IMR-90 (cell line): ENCODE measurements at regions not wholly inside any gene's neighbourhood (a gene's known extent, or its start where the extent isn't known, plus 50 kb on each side); places are given as distances from the start of the nearest gene placed in this dataset.

ENCODE experiments used
- ATAC-seq: fragments of 200-7000 bp; cut with Tn5 transposase; 2 replicates; pipeline ENCODE4 v1.9.1; 2020; ENCODE audit warnings: low read depth, mild to moderate bottlenecking, moderate library complexity
- BruUV-seq: library from RNA; stranded (reverse); fragments of 400-500 nt; replicated peaks from 2 replicates; lab custom pipeline; 2021; lab: Mats Ljungman, UMichigan
- CTCF ChIA-PET: fragments of 300-600 bp; formaldehyde crosslinking; extraction: SDS; loops from one replicate; lab custom pipeline; 2021; ENCODE audit warnings: antibody characterized with exemption; lab: Yijun Ruan, JAX
- POLR2A ChIA-PET: fragments of 300-600 bp; sonication (Branson Sonifier 250); formaldehyde crosslinking; loops from one replicate; lab custom pipeline; 2022; ENCODE audit warnings: antibody characterized with exemption; ENCODE audit not compliant: unreplicated experiment; lab: Charles Lee
- DNase-seq: peaks from one replicate; pipeline ENCODE4 v3.0.0; 2013
- H2AFZ ChIP-seq: replicated peaks from 2 replicates; pipeline ENCODE3; 2013; ENCODE audit warnings: low read length, mild to moderate bottlenecking; ENCODE audit not compliant: poor library complexity
- H2AK5ac ChIP-seq: 2 replicates; pipeline ENCODE4 v1.6.1; 2013; ENCODE audit warnings: low read depth, low read length, inconsistent platforms
- H2AK9ac ChIP-seq: replicated peaks from 2 replicates; pipeline ENCODE3; 2013; ENCODE audit warnings: mild to moderate bottlenecking, low read depth, low read length, moderate library complexity; ENCODE audit not compliant: poor library complexity
- H2BK120ac ChIP-seq: 2 replicates; pipeline ENCODE4 v1.6.1; 2013; ENCODE audit warnings: low read depth, low read length, inconsistent platforms
- H2BK15ac ChIP-seq: 3 replicates; pipeline ENCODE4 v1.6.1; 2013; ENCODE audit warnings: low read depth, low read length, inconsistent platforms
- H2BK20ac ChIP-seq: 2 replicates; pipeline ENCODE4 v1.6.1; 2013; ENCODE audit warnings: low read depth, mild to moderate bottlenecking, inconsistent platforms, low read length, moderate library complexity
- H2BK5ac ChIP-seq: 2 replicates; pipeline ENCODE4 v1.6.1; 2013; ENCODE audit warnings: mild to moderate bottlenecking, low read depth, low read length, inconsistent platforms; ENCODE audit not compliant: poor library complexity, severe bottlenecking
- H3K14ac ChIP-seq: replicated peaks from 2 replicates; pipeline ENCODE4 v1.6.1; 2013; ENCODE audit warnings: low read depth, low read length, inconsistent platforms
- H3K18ac ChIP-seq: 2 replicates; pipeline ENCODE4 v1.6.1; 2013; ENCODE audit warnings: low read depth, low read length, control low read depth
- H3K23ac ChIP-seq: 2 replicates; pipeline ENCODE4 v1.6.1; 2013; ENCODE audit warnings: low read depth, low read length, inconsistent platforms
- H3K27ac ChIP-seq: 2 replicates; pipeline ENCODE4 v1.5.1; 2013; ENCODE audit warnings: mild to moderate bottlenecking, control low read depth, low read length; ENCODE audit not compliant: insufficient read depth
- H3K27me3 ChIP-seq: 2 replicates; pipeline ENCODE4 v1.6.1; 2013; ENCODE audit warnings: low read length; ENCODE audit not compliant: control insufficient read depth, insufficient read depth
- H3K36me3 ChIP-seq: 2 replicates; pipeline ENCODE4 v1.6.1; 2013; ENCODE audit warnings: low read length, mixed read lengths; ENCODE audit not compliant: control insufficient read depth, insufficient read depth
- H3K4ac ChIP-seq: 2 replicates; pipeline ENCODE4 v1.6.1; 2013; ENCODE audit warnings: low read depth, low read length, inconsistent platforms
- H3K4me1 ChIP-seq: 2 replicates; pipeline ENCODE4 v1.6.1; 2013; ENCODE audit warnings: low read length, mixed read lengths; ENCODE audit not compliant: control insufficient read depth, insufficient read depth
- H3K4me2 ChIP-seq: 2 replicates; pipeline ENCODE4 v1.6.1; 2013; ENCODE audit warnings: low read depth, mild to moderate bottlenecking, control low read depth, low read length, moderate library complexity
- H3K4me3 ChIP-seq: 2 replicates; pipeline ENCODE4 v1.5.1; 2013; ENCODE audit warnings: low read depth, mild to moderate bottlenecking, control low read depth, low read length, moderate library complexity; ENCODE audit not compliant: insufficient read depth
- H3K56ac ChIP-seq: 2 replicates; pipeline ENCODE4 v1.6.1; 2013; ENCODE audit warnings: low read length, inconsistent platforms; ENCODE audit not compliant: insufficient read depth; ENCODE audit errors: extremely low read depth
- H3K79me1 ChIP-seq, 2 experiments: 2 replicates each; pipeline ENCODE4 v1.6.1; 2013; ENCODE audit warnings: low read length in 2 of 2, inconsistent platforms in 1 of 2, low read depth in 1 of 2
- H3K9ac ChIP-seq: 2 replicates; pipeline ENCODE4 v1.6.1; 2013; ENCODE audit warnings: low read depth, low read length, control low read depth
- H3K9me1 ChIP-seq: 2 replicates; pipeline ENCODE4 v1.6.1; 2013; ENCODE audit warnings: low read length, inconsistent platforms; ENCODE audit not compliant: insufficient read depth
- H3K9me3 ChIP-seq: 2 replicates; pipeline ENCODE4 v1.6.1; 2013; ENCODE audit warnings: low read length; ENCODE audit not compliant: control insufficient read depth, insufficient read depth
- H4K20me1 ChIP-seq: 2 replicates; pipeline ENCODE4 v1.6.1; 2013; ENCODE audit warnings: low read length, inconsistent platforms; ENCODE audit not compliant: insufficient read depth
- H4K5ac ChIP-seq: 2 replicates; pipeline ENCODE4 v1.6.1; 2013; ENCODE audit warnings: mild to moderate bottlenecking, low read depth, low read length, control low read depth
- H4K8ac ChIP-seq, 2 experiments: 2 replicates each; pipeline ENCODE4 v1.6.1; 2013; ENCODE audit warnings: low read depth in 2 of 2, low read length in 2 of 2, control low read depth in 1 of 2, inconsistent platforms in 1 of 2
- H4K91ac ChIP-seq: 2 replicates; pipeline ENCODE4 v1.6.1; 2013; ENCODE audit warnings: low read depth, low read length, inconsistent platforms; ENCODE audit not compliant: insufficient read depth
- BHLHE40 ChIP-seq: fragments of 150-350 bp; IDR thresholded peaks from 2 replicates; pipeline ENCODE4 v1.6.1; 2016; ENCODE audit warnings: mild to moderate bottlenecking, low read depth, low read length
- CEBPB ChIP-seq: IDR thresholded peaks from 2 replicates; pipeline ENCODE4 v1.6.1; 2012; ENCODE audit warnings: low read depth, low read length, improper control_type of control experiment
- CHD1 ChIP-seq: IDR thresholded peaks from 2 replicates; pipeline ENCODE4 v1.6.1; 2012; ENCODE audit warnings: low read depth, low read length, improper control_type of control experiment
- FOS ChIP-seq: fragments of 150-350 bp; IDR thresholded peaks from 2 replicates; pipeline ENCODE4 v1.6.1; 2016; ENCODE audit warnings: low read depth, low read length
- MAFK ChIP-seq: IDR thresholded peaks from 2 replicates; pipeline ENCODE4 v1.6.1; 2012; ENCODE audit warnings: low read depth, low read length, improper control_type of control experiment
- MAZ ChIP-seq: IDR thresholded peaks from 2 replicates; pipeline ENCODE4 v1.6.1; 2012; ENCODE audit warnings: low read depth, mild to moderate bottlenecking, low read length, improper control_type of control experiment, moderate library complexity, borderline replicate concordance
- MXI1 ChIP-seq: IDR thresholded peaks from 2 replicates; pipeline ENCODE4 v1.6.1; 2012; ENCODE audit warnings: low read depth, mild to moderate bottlenecking, low read length, moderate library complexity, borderline replicate concordance
- NFE2L2 ChIP-seq: fragments of 150-350 bp; IDR thresholded peaks from 2 replicates; pipeline ENCODE4 v1.6.1; 2016; ENCODE audit warnings: low read depth, mild to moderate bottlenecking, low read length
- POLR2A ChIP-seq: IDR thresholded peaks from 2 replicates; pipeline ENCODE4 v1.6.1; 2012; ENCODE audit warnings: mild to moderate bottlenecking, low read depth, low read length
- RAD21 ChIP-seq: IDR thresholded peaks from 2 replicates; pipeline ENCODE4 v1.6.1; 2012; ENCODE audit warnings: low read length, improper control_type of control experiment
- RCOR1 ChIP-seq: IDR thresholded peaks from 2 replicates; pipeline ENCODE4 v1.6.1; 2012; ENCODE audit warnings: mild to moderate bottlenecking, low read length, improper control_type of control experiment; ENCODE audit not compliant: insufficient replicate concordance
- RFX5 ChIP-seq: IDR thresholded peaks from 2 replicates; pipeline ENCODE4 v1.8.0; 2012; ENCODE audit warnings: low read depth, mild to moderate bottlenecking, low read length, moderate library complexity
- SMC3 ChIP-seq: fragments of 150-350 bp; IDR thresholded peaks from 2 replicates; pipeline ENCODE4 v1.6.1; 2016; ENCODE audit warnings: low read depth, mild to moderate bottlenecking, antibody characterized with exemption, low read length, moderate library complexity
- WGBS, 2 experiments: methylation state at CpG; one replicate each; pipeline versions ENCODE4 v1.1.5 to v1.1.7; 2013; ENCODE audit warnings: missing lambda C conversion rate in 2 of 2; ENCODE audit not compliant: insufficient read length in 1 of 2; ENCODE audit errors: extremely low coverage in 2 of 2; 5-methylcytosine and 5-hydroxymethylcytosine counted together
- dilution Hi-C: fragments of 300-500 bp; cut with HindIII; formaldehyde crosslinking; loops from one replicate; pipeline ENCODE4 v1.14.3; 2018; ENCODE audit warnings: low sequenced_read_pairs; ENCODE audit not compliant: unreplicated experiment
- in situ Hi-C: fragments of 300-500 bp; cut with MboI; formaldehyde crosslinking; loops from 3 replicates; pipeline ENCODE4 v1.14.3; 2019; ENCODE audit warnings: low sequenced_read_pairs, inconsistent platforms, mixed read lengths
- intact Hi-C: fragments of 100-400 bp; cut with micrococcal nuclease; formaldehyde crosslinking; loops from 2 replicates; pipeline ENCODE4 v1.10.0; 2022
- TF ChIP-seq, protein P1 (sequence below): fragments of 150-350 bp; IDR thresholded peaks from 2 replicates; pipeline ENCODE4 v1.6.1; 2017; ENCODE audit warnings: mild to moderate bottlenecking, antibody characterized with exemption, low read length, low read depth
- TF ChIP-seq, protein P2 (sequence below): conservative IDR thresholded peaks from 2 replicates; pipeline ENCODE4 v1.5.1; 2012; ENCODE audit warnings: mild to moderate bottlenecking, low read depth, low read length, improper control_type of control experiment
- TF ChIP-seq, protein P3 (sequence below): fragments of 150-350 bp; IDR thresholded peaks from 2 replicates; pipeline ENCODE4 v1.6.1; 2016; ENCODE audit warnings: low read depth, mild to moderate bottlenecking, low read length, moderate library complexity, borderline replicate concordance

DNA sequence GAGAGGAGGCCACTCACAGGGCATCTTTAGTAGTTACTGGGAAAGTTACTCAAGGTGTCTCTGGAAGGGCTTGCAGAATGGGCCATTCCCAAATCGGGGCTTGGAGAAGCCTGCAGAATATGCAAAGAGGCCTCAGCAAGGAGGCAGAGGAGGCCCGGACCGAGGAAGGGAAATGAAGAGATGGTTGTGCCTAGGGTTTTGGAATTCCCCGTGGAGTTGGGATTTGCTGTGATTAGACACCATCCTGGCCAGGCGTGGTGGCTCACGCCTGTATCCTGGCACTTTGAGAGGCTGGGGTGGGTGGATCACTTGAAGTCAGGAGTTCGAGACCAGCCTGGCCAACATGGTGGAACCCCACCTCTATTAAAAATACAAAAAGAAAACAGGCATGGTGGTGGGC is 193.0 kb downstream of the IRF8 start:
- Histone ChIP-seq H3K23ac (no peak overlapping the region), H3K9ac (no peak overlapping the region), H2AK5ac (no peak overlapping the region), H3K79me1 (no peaks in the 10 kb centered on the region), H3K4me1 (no peaks in the 10 kb centered on the region), H4K8ac (no peak overlapping the region), H3K27me3 (no peaks in the 10 kb centered on the region), H4K5ac (no peak overlapping the region), H3K14ac (no peak overlapping the region), H2BK20ac (no peak overlapping the region; the same call in 1 of the 2 replicates), H3K4ac (no peak overlapping the region), H3K9me1 (no peaks in the 10 kb centered on the region), H3K4me2 (no peak overlapping the region), H3K56ac (no peak overlapping the region), H3K9me3 (no peaks in the 10 kb centered on the region), H3K27ac (no peak overlapping the region), H2AK9ac (no peak overlapping the region), H3K4me3 (no peak overlapping the region), H2BK15ac (no peak overlapping the region), H2AFZ (no peak overlapping the region), H3K18ac (no peak overlapping the region), H2BK5ac (no peak overlapping the region), H3K36me3 (no peaks in the 10 kb centered on the region), H2BK120ac (no peak overlapping the region), H4K91ac (no peak overlapping the region), H4K20me1 (no peaks in the 10 kb centered on the region)
- ChIA-PET POLR2A (no interaction called here), CTCF (interaction anchor here (0.8 kb wide), 1 partner anchor 20 kb away, joined by 3 read pairs; no protein-coding TSS in a partner anchor)
- no TSS peak for BruUV-seq
- in situ Hi-C loops (no loop called here), dilution Hi-C loops (no loop called here), intact Hi-C loops (no loop called here)
- no peak for ATAC-seq
- no peak for DNase-seq
- TF ChIP-seq MXI1 (no peak), POLR2A (no peak), FOS (no peak), SMC3 (no peak), CHD1 (no peak), BHLHE40 (no peak), RFX5 (no peak), RCOR1 (no peak), MAFK (no peak), RAD21 (no peak), MAZ (no peak), NFE2L2 (no peak), CEBPB (no peak)
- TF ChIP-seq, protein P1, sequence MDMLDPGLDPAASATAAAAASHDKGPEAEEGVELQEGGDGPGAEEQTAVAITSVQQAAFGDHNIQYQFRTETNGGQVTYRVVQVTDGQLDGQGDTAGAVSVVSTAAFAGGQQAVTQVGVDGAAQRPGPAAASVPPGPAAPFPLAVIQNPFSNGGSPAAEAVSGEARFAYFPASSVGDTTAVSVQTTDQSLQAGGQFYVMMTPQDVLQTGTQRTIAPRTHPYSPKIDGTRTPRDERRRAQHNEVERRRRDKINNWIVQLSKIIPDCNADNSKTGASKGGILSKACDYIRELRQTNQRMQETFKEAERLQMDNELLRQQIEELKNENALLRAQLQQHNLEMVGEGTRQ: no peak
- TF ChIP-seq, protein P2, sequence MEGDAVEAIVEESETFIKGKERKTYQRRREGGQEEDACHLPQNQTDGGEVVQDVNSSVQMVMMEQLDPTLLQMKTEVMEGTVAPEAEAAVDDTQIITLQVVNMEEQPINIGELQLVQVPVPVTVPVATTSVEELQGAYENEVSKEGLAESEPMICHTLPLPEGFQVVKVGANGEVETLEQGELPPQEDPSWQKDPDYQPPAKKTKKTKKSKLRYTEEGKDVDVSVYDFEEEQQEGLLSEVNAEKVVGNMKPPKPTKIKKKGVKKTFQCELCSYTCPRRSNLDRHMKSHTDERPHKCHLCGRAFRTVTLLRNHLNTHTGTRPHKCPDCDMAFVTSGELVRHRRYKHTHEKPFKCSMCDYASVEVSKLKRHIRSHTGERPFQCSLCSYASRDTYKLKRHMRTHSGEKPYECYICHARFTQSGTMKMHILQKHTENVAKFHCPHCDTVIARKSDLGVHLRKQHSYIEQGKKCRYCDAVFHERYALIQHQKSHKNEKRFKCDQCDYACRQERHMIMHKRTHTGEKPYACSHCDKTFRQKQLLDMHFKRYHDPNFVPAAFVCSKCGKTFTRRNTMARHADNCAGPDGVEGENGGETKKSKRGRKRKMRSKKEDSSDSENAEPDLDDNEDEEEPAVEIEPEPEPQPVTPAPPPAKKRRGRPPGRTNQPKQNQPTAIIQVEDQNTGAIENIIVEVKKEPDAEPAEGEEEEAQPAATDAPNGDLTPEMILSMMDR: no peak
- TF ChIP-seq, protein P3, sequence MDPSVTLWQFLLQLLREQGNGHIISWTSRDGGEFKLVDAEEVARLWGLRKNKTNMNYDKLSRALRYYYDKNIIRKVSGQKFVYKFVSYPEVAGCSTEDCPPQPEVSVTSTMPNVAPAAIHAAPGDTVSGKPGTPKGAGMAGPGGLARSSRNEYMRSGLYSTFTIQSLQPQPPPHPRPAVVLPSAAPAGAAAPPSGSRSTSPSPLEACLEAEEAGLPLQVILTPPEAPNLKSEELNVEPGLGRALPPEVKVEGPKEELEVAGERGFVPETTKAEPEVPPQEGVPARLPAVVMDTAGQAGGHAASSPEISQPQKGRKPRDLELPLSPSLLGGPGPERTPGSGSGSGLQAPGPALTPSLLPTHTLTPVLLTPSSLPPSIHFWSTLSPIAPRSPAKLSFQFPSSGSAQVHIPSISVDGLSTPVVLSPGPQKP: no peak
- 100% methylated on average over 4 of the region's 7 CpGs; no CpG with 5 or more reads in 1 of the 2 experiments for WGBS, 2 experiments
